HEK293 (cell line): ENCODE measurements at regions not wholly inside any gene's neighbourhood (a gene's known extent, or its start where the extent isn't known, plus 50 kb on each side); places are given as distances from the start of the nearest gene placed in this dataset.

ENCODE experiments used
- CTCF ChIA-PET: fragments of 350-600 bp; formaldehyde crosslinking; extraction: SDS; loops from one replicate; lab custom pipeline; 2021; ENCODE audit warnings: antibody characterized with exemption; lab: Yijun Ruan, JAX
- POLR2A ChIA-PET: fragments of 300-600 bp; formaldehyde crosslinking; extraction: SDS; loops from one replicate; lab custom pipeline; 2020; ENCODE audit warnings: antibody characterized with exemption, inconsistent platforms; lab: Yijun Ruan, JAX
- H3K27ac ChIP-seq: fragments of 200-500 bp; sonication (Bioruptor generic); 2 replicates; pipeline ENCODE4 v1.5.1; 2014; ENCODE audit warnings: low read depth, low read length, control low read depth, inconsistent platforms; ENCODE audit errors: extremely low read depth
- H3K36me3 ChIP-seq, 2 experiments: fragments of 200-500 bp in 1 of 2; sonication (Bioruptor generic) in 1 of 2; 1 replicate in 1 of 2; 2 replicates in 1 of 2; pipeline ENCODE4 v1.5.1; 2014 to 2017; ENCODE audit warnings: inconsistent platforms in 2 of 2, low read length in 2 of 2; ENCODE audit not compliant: control insufficient read depth in 2 of 2, insufficient read depth in 1 of 2
- H3K4me1 ChIP-seq: fragments of 200-500 bp; sonication (Bioruptor generic); 2 replicates; pipeline ENCODE4 v1.5.1; 2014; ENCODE audit warnings: mild to moderate bottlenecking, low read length, inconsistent platforms; ENCODE audit not compliant: control insufficient read depth, insufficient read depth
- H3K4me3 ChIP-seq: 2 replicates; pipeline ENCODE4 v1.5.1; 2011; ENCODE audit warnings: low read depth, mild to moderate bottlenecking, control low read depth, low read length, moderate library complexity
- H3K9me3 ChIP-seq: fragments of 200-500 bp; sonication (Bioruptor generic); 2 replicates; pipeline ENCODE4 v1.5.1; 2014; ENCODE audit warnings: low read depth, low read length, inconsistent platforms; ENCODE audit not compliant: control insufficient read depth, insufficient read depth
- GLIS2 ChIP-seq: fragments of 450-650 bp; formaldehyde crosslinking; IDR thresholded peaks from 2 replicates; pipeline ENCODE4 v1.5.1; 2016; ENCODE audit warnings: missing biosample characterization, missing genetic modification characterization
- KLF7 ChIP-seq: fragments of 450-650 bp; formaldehyde crosslinking; IDR thresholded peaks from 2 replicates; pipeline ENCODE4 v1.5.1; 2016; ENCODE audit warnings: missing biosample characterization, missing genetic modification characterization, borderline replicate concordance
- PRDM1 ChIP-seq: fragments of 450-650 bp; formaldehyde crosslinking; IDR thresholded peaks from 2 replicates; pipeline ENCODE4; 2016; ENCODE audit warnings: missing biosample characterization, missing genetic modification characterization
- SCRT1 ChIP-seq: fragments of 450-650 bp; formaldehyde crosslinking; IDR thresholded peaks from 2 replicates; pipeline ENCODE4 v1.5.1; 2016; ENCODE audit warnings: missing biosample characterization, missing genetic modification characterization, borderline replicate concordance
- SCRT2 ChIP-seq: fragments of 450-650 bp; formaldehyde crosslinking; IDR thresholded peaks from 2 replicates; pipeline ENCODE4 v1.5.1; 2016; ENCODE audit warnings: missing biosample characterization, missing genetic modification characterization
- SETDB1 ChIP-seq: IDR thresholded peaks from one replicate; pipeline ENCODE4 v1.6.1; 2017; ENCODE audit warnings: mild to moderate bottlenecking, low read length, moderate library complexity, mixed read lengths; ENCODE audit not compliant: insufficient read length
- TRIM28 ChIP-seq: IDR thresholded peaks from 2 replicates; pipeline ENCODE4 v1.6.1; 2011; ENCODE audit warnings: low read length, control low read depth, borderline replicate concordance
- WT1 ChIP-seq: fragments of 450-650 bp; formaldehyde crosslinking; IDR thresholded peaks from 2 replicates; pipeline ENCODE4 v1.5.1; 2016; ENCODE audit warnings: missing biosample characterization, missing genetic modification characterization
- ZFP37 ChIP-seq: fragments of 450-650 bp; formaldehyde crosslinking; IDR thresholded peaks from 2 replicates; pipeline ENCODE4 v1.5.1; 2016; ENCODE audit warnings: missing biosample characterization, missing genetic modification characterization
- ZNF335 ChIP-seq: fragments of 450-650 bp; formaldehyde crosslinking; conservative IDR thresholded peaks from 2 replicates; pipeline ENCODE4 v1.5.1; 2016; ENCODE audit warnings: missing biosample characterization, missing genetic modification characterization
- ZNF366 ChIP-seq: fragments of 450-650 bp; formaldehyde crosslinking; conservative IDR thresholded peaks from 2 replicates; pipeline ENCODE4 v1.5.1; 2016; ENCODE audit warnings: missing biosample characterization, missing genetic modification characterization
- ZNF391 ChIP-seq: fragments of 450-650 bp; formaldehyde crosslinking; IDR thresholded peaks from 2 replicates; pipeline ENCODE4 v1.5.1; 2016; ENCODE audit warnings: low read depth, missing biosample characterization, missing genetic modification characterization, borderline replicate concordance
- ZNF514 ChIP-seq: fragments of 450-650 bp; formaldehyde crosslinking; IDR thresholded peaks from 2 replicates; pipeline ENCODE4 v1.5.1; 2016; ENCODE audit warnings: missing biosample characterization, missing genetic modification characterization
- ZNF529 ChIP-seq: fragments of 450-650 bp; formaldehyde crosslinking; IDR thresholded peaks from 2 replicates; pipeline ENCODE4 v1.5.1; 2017; ENCODE audit warnings: missing genetic modification characterization, missing biosample characterization; ENCODE audit not compliant: insufficient replicate concordance
- ZNF560 ChIP-seq: fragments of 450-650 bp; formaldehyde crosslinking; IDR thresholded peaks from 2 replicates; pipeline ENCODE4 v1.5.1; 2017; ENCODE audit warnings: missing biosample characterization, missing genetic modification characterization, borderline replicate concordance
- ZNF623 ChIP-seq: fragments of 450-650 bp; formaldehyde crosslinking; IDR thresholded peaks from 2 replicates; pipeline ENCODE4 v1.5.1; 2016; ENCODE audit warnings: missing biosample characterization, missing genetic modification characterization
- ZNF670 ChIP-seq: fragments of 450-650 bp; formaldehyde crosslinking; IDR thresholded peaks from 2 replicates; pipeline ENCODE4 v1.5.1; 2016; ENCODE audit warnings: missing biosample characterization, missing genetic modification characterization, low read depth
- ZNF76 ChIP-seq: fragments of 450-650 bp; formaldehyde crosslinking; IDR thresholded peaks from 2 replicates; pipeline ENCODE4; 2016; ENCODE audit warnings: low read depth, missing biosample characterization, missing genetic modification characterization, borderline replicate concordance
- ZNF785 ChIP-seq: fragments of 450-650 bp; formaldehyde crosslinking; IDR thresholded peaks from 2 replicates; pipeline ENCODE4 v1.5.1; 2016; ENCODE audit warnings: missing biosample characterization, missing genetic modification characterization
- ZSCAN16 ChIP-seq: fragments of 450-650 bp; formaldehyde crosslinking; IDR thresholded peaks from 2 replicates; pipeline ENCODE4 v1.5.1; 2016; ENCODE audit warnings: missing biosample characterization, missing genetic modification characterization
- TF ChIP-seq, protein P1 (sequence below): fragments of 450-650 bp; formaldehyde crosslinking; conservative IDR thresholded peaks from 2 replicates; pipeline ENCODE4 v1.5.1; 2016; ENCODE audit warnings: low read depth, missing biosample characterization, missing genetic modification characterization
- TF ChIP-seq, protein P2 (sequence below): fragments of 450-650 bp; formaldehyde crosslinking; IDR thresholded peaks from 2 replicates; pipeline ENCODE4 v1.5.1; 2016; ENCODE audit warnings: missing biosample characterization, missing genetic modification characterization
- TF ChIP-seq, protein P3 (sequence below): fragments of 450-650 bp; formaldehyde crosslinking; conservative IDR thresholded peaks from 2 replicates; pipeline ENCODE4 v1.5.1; 2016; ENCODE audit warnings: low read depth, missing biosample characterization, missing genetic modification characterization

DNA sequence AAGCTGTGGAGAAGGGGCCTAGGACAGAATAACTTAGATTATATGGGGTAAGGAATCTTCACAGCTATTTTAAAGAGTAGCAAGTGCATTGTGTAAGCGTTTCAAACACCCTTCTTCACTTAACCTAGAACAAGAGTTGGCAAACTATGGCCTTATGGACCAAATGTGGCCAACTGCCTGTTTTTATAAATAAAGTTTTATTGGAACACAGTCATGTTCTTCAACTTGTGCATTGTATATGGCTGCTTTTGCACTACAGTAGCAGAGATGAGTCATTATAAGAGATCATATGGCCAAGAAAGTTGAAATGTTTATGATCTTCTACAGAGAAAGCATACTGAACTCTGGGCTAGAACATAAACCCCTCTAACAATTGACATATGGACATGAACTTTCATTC lies 187.8 kb downstream of the ETV1 start:
- Histone ChIP-seq H3K27ac (no peak overlapping the region), H3K9me3 (no peaks in the 10 kb centered on the region), H3K4me1 (no peaks in the 10 kb centered on the region), H3K36me3 (no peaks in the 10 kb centered on the region), H3K4me3 (no peak overlapping the region)
- no peak for TF ChIP-seq TRIM28
- no peak for TF ChIP-seq PRDM1 (tag by site-specific recombination)
- no peak for TF ChIP-seq SETDB1
- no peak for TF ChIP-seq ZNF785 (tag by site-specific recombination)
- TF ChIP-seq KLF7 (tag by site-specific recombination), result no peak
- TF ChIP-seq ZSCAN16 (tag by site-specific recombination), result no peak
- TF ChIP-seq, protein P1, sequence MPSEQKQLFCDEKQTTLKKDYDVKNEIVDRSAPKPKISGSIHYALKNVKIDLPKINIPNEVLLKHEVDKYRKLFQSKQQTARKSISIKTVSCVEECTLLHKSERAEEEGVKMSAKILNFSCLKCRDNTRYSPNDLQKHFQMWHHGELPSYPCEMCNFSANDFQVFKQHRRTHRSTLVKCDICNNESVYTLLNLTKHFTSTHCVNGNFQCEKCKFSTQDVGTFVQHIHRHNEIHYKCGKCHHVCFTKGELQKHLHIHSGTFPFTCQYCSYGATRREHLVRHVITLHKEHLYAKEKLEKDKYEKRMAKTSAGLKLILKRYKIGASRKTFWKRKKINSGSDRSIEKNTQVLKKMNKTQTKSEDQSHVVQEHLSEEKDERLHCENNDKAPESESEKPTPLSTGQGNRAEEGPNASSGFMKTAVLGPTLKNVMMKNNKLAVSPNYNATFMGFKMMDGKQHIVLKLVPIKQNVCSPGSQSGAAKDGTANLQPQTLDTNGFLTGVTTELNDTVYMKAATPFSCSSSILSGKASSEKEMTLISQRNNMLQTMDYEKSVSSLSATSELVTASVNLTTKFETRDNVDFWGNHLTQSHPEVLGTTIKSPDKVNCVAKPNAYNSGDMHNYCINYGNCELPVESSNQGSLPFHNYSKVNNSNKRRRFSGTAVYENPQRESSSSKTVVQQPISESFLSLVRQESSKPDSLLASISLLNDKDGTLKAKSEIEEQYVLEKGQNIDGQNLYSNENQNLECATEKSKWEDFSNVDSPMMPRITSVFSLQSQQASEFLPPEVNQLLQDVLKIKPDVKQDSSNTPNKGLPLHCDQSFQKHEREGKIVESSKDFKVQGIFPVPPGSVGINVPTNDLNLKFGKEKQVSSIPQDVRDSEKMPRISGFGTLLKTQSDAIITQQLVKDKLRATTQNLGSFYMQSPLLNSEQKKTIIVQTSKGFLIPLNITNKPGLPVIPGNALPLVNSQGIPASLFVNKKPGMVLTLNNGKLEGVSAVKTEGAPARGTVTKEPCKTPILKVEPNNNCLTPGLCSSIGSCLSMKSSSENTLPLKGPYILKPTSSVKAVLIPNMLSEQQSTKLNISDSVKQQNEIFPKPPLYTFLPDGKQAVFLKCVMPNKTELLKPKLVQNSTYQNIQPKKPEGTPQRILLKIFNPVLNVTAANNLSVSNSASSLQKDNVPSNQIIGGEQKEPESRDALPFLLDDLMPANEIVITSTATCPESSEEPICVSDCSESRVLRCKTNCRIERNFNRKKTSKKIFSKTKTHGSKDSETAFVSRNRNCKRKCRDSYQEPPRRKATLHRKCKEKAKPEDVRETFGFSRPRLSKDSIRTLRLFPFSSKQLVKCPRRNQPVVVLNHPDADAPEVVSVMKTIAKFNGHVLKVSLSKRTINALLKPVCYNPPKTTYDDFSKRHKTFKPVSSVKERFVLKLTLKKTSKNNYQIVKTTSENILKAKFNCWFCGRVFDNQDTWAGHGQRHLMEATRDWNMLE (tag by site-specific recombination), result no peak
- TF ChIP-seq ZNF560 (tag by site-specific recombination), result no peak
- TF ChIP-seq ZNF514 (tag by site-specific recombination), result no peak
- TF ChIP-seq ZNF623 (tag by site-specific recombination), result no peak
- no peak for TF ChIP-seq ZNF529 (tag by site-specific recombination)
- no peak for TF ChIP-seq GLIS2 (tag by site-specific recombination)
- ChIA-PET CTCF (no interaction called here), POLR2A (no interaction called here)

DNA sequence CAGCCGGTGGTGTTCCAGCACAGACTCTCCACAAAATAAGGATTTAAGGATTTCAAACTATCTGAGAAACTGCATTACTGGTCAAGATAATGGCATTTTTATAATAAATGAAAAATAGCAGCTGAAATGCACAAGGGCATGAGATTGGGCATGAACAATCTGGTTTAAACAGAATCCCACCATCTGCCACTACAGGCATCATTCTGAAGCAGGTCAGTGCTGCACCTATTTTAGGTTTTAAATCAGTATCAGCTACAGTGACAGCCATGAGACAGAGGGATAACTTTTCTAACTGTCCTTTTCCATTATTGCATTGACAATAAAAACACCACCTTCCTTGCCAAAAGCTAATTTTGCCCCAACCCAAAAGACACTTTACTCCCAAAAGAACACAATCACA lies 186.8 kb downstream of the ETV1 start:
- Histone ChIP-seq H3K9me3 (no peaks in the 10 kb centered on the region), H3K27ac (no peak overlapping the region)
- TF ChIP-seq SCRT2 (tag by site-specific recombination) (no peak), ZFP37 (tag by site-specific recombination) (no peak), ZNF670 (no peak), SCRT1 (tag by site-specific recombination) (no peak), ZNF529 (tag by site-specific recombination) (no peak), ZNF76 (no peak), WT1 (no peak), ZNF391 (tag by site-specific recombination) (no peak), ZNF335 (tag by site-specific recombination) (no peak), ZNF366 (no peak)
- TF ChIP-seq, protein P2, sequence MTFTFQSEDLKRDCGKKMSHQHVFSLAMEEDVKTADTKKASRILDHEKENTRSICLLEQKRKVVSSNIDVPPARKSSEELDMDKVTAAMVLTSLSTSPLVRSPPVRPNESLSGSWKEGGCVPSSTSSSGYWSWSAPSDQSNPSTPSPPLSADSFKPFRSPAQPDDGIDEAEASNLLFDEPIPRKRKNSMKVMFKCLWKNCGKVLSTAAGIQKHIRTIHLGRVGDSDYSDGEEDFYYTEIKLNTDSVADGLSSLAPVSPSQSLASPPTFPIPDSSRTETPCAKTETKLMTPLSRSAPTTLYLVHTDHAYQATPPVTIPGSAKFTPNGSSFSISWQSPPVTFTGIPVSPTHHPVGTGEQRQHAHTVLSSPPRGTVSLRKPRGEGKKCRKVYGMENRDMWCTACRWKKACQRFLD (tag by site-specific recombination), result no peak
- TF ChIP-seq, protein P3, sequence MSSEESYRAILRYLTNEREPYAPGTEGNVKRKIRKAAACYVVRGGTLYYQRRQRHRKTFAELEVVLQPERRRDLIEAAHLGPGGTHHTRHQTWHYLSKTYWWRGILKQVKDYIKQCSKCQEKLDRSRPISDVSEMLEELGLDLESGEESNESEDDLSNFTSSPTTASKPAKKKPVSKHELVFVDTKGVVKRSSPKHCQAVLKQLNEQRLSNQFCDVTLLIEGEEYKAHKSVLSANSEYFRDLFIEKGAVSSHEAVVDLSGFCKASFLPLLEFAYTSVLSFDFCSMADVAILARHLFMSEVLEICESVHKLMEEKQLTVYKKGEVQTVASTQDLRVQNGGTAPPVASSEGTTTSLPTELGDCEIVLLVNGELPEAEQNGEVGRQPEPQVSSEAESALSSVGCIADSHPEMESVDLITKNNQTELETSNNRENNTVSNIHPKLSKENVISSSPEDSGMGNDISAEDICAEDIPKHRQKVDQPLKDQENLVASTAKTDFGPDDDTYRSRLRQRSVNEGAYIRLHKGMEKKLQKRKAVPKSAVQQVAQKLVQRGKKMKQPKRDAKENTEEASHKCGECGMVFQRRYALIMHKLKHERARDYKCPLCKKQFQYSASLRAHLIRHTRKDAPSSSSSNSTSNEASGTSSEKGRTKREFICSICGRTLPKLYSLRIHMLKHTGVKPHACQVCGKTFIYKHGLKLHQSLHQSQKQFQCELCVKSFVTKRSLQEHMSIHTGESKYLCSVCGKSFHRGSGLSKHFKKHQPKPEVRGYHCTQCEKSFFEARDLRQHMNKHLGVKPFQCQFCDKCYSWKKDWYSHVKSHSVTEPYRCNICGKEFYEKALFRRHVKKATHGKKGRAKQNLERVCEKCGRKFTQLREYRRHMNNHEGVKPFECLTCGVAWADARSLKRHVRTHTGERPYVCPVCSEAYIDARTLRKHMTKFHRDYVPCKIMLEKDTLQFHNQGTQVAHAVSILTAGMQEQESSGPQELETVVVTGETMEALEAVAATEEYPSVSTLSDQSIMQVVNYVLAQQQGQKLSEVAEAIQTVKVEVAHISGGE, result no peak
- TF ChIP-seq, all 188 proteins: peak for 0
- Histone ChIP-seq H3K4me3 (no peak overlapping the region), H3K4me1 (no peaks in the 10 kb centered on the region), H3K36me3 (no peaks in the 10 kb centered on the region)
- CTCF ChIA-PET, result no interaction called here
- POLR2A ChIA-PET, result no interaction called here
